COR-L47 (cell line): ENCODE measurements at regions not wholly inside any gene's neighbourhood (a gene's known extent, or its start where the extent isn't known, plus 50 kb on each side); places are given as distances from the start of the nearest gene placed in this dataset.

ENCODE experiments used
- DNase-seq: peaks from one replicate; lab custom pipeline; 2025; lab: John Stamatoyannopoulos, UW

GRCh38 chr7:110568932-110569331, 522.0 kb upstream of the LRRN3 start:
- DNase-seq, result no peak

DNA sequence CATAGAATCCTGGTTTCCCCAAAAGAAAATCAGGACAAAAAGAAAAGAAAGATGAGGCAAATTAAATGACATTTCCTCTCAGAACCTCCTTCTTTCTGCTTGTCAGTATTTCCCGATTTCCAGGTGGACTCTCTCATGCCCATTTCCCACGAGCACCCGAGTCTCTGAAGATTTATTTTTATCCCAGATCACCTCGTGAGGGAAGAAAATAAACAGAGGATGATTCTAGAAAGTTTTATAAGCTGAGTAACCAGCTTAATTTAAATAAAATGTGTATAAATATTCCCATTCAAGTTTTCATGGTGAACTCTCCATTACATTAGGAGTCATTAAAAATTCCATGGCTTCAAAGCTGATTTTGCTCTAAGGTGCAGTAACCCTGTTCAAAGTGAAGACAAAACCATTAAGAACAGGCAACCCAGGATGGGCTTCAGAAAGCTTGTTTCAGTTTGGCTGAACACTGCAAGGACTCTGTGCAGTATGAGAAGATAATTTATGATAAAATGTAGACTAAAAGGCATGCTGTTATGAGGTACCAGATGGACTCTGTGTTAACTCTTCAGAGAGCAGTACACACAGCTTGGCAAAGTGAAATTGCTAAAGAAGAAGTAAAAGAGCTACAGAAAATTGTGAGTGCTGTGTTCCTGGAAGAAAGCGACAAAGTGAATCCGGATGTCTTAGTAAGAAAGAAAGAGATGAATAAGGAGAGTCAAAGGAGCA, 521.3 kb upstream of the LRRN3 start:
- DNase-seq, result no peak

GRCh38 chr7:110573862-110574528, 516.9 kb upstream of the LRRN3 start:
- no peak for DNase-seq

GRCh38 chr7:110587294-110587693, 503.6 kb upstream of the LRRN3 start:
- DNase-seq, result no peak

GRCh38 chr7:110590415-110590814, 500.5 kb upstream of the LRRN3 start:
- no peak for DNase-seq

DNA sequence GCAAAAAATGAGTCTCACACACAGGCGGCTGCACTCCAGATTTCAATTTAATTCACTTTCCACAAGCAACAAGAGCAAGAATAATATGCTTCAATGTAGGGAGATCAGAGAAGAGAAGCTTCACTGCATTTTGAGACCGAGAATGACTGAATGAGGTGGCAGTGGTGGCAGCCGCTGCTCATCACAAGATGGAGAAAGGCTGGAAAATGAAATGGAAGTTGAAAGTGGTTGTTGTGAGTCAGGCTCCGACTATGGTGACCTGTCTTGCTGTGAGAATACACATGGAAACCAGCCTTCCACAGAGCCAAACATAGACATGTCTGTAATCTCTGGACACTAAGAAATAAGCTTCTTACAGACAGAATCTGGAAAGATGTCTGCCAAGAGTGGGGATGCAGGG, 499.6 kb upstream of the LRRN3 start:
- DNase-seq, result no peak

DNA sequence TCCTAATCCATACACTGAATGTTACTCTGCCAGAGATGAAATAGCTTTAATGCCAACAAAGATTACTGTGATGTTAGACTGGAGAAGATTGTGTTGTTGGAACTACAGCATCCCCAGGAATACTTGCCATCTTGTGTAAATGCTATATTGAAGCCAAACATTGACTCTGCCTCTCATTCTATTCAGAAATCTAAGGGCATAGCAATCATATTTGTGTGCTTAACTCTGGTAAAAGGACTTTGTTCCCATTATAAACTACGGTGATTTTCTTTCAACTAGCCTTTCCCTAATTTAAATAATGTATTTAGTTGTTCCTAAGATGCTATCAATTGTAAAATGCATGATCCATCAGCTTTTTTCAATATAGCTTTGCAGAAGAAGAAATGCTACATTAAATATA, 498.4 kb upstream of the LRRN3 start:
- DNase-seq, result no peak

DNA sequence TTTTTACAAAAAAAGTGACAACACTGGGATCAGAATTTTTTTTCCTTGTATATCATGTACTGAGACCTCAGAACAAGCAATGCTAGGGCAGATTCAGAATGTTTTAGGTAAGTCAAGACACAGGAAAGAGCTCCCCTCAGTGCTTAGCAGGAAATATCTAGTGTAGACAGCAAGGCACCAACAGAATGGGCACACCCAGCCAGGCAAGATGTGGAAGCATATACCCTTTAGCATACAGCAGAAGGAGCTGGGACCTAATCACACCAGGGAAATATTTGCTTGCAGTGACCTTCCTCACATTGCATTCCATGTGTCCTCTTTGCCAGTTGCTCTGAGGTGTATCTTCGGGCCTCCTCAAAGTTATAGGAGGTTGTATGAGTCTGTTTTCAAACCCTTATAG, 497.6 kb upstream of the LRRN3 start:
- DNase-seq, result no peak

GRCh38 chr7:110595694-110596093, 495.2 kb upstream of the LRRN3 start:
- no peak for DNase-seq

- DNase-seq, result no peak
Measured at GRCh38 chr7:110600956-110601355, 490.0 kb upstream of the LRRN3 start.

DNA sequence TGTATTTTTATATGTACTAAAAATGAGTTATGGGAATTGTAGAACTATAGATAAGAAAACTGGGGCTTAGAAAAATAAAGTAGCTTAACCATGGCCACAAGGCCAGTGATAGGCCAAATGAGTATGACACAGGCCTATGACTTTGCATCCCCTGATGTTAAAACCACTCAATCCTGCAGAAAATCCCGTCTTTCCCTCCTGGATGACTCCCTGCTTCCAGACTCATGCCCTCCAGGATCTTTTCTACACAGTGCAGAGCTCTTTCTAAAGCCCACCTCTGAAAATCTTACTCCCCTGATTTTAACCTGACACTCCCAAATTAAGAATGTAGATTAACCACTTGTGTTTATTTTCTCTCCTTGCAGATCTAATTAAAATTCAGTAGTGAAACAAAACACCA, 489.2 kb upstream of the LRRN3 start:
- no peak for DNase-seq

DNA sequence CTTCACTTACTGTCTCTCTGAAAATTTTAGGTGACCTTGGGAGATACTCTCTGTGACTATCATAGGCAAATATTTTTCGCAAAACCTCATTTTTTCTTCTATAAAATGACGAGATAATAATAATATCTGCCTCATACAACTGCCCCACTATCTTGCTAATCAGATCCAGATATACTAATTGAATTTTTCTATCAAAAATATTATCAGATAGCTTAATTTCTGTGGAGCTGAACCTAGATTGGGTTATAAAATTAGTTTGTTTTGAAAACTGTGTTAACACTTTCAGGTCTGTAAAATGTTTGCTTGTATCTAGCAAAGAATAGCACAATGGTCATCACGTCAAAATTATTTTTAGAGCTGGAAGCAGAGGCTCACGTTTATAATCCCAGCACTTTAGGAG, 486.7 kb upstream of the LRRN3 start:
- DNase-seq, result no peak

DNA sequence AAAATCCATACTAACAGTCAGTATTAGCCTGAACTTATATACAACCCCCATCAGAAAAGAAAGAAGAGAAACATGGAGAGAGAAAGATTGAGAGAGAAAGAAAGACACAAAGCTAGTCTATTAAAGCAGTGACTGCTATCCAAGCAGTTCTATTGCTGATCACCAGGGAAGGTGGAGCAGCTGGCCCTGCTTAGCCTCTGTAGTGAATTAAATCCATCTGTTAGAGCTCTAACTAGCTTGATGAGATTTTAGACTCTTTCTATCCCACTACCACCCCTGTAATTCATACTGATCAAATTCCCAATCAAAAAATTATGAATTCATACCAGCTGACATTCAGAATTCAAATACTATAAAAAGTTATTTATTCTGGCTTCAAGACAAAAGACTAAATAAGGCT, 486.0 kb upstream of the LRRN3 start:
- no peak for DNase-seq

- no peak for DNase-seq
Measured at GRCh38 chr7:110607050-110607857, 483.7 kb upstream of the LRRN3 start.

DNA sequence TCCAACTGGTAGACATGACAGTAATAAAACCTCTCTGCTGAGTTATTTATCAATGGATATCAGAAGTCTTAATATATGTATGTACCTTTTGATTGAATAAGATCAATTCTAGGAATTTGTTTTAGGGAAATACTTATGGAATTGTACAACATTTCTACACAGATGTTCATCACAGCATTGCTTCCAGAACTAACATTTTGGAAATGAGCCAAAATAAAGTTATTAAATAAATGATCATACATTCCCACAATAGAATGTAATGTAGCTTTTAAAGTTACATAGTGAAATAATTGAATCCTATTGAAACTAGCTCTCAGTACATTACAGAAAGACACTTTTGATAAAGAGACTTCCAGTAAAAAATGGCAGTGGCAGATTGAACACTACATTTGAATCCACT, 481.6 kb upstream of the LRRN3 start:
- no peak for DNase-seq

- DNase-seq, result no peak
Measured at GRCh38 chr7:110612680-110613079, 478.2 kb upstream of the LRRN3 start.
